NCI-H2227 treated with DMSO at 0.1 percent for 48 hours (cell line): ENCODE measurements at regions not wholly inside any gene's neighbourhood (a gene's known extent, or its start where the extent isn't known, plus 50 kb on each side); places are given as distances from the start of the nearest gene placed in this dataset.

ENCODE experiments used
- DNase-seq: peaks from one replicate; lab custom pipeline; 2025; lab: John Stamatoyannopoulos, UW

DNA sequence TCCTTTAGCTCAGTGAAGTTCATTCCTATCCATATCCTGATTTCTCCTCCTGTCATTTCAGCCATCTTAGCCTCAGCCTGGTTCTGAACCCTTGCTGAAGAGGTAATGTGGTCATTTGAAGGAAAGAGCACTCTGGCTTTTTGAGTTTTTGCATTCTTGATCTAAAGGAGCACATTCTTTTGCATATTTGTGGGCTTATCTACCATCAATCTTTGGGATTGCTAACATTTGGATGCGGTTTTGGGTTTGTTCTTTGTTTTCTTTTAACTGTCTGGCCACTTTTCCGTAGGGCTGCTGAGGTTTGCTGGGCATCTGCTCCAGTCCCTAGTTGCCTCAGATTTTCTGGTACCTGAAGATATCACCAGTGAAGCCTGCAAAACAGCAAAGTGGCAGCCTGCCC lies 238.3 kb downstream of the EPM2A start:
- no peak for DNase-seq

DNA sequence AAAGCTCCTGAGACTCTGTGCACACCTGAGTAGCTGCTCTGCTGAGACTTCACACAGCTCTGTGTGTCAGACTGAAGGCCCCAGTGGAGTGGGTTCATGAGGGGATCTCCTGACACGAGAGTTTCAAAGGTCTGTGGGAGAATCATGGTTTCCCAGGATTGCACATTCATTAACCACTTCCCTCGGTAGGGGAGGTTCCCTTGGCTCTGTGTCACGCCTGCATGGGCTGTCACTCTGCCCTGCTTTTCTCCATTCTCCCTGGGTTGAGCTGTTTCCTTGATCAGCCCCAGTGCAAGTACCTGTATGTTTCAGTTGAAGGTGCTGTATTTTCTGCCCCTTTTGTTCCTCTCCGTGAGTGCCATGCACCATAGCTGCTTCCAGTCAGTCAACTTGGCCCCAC lies 236.9 kb downstream of the EPM2A start:
- DNase-seq = no peak

- peak; percentile 23 for DNase-seq
Measured at GRCh38 chr6:145502416-145502815, 232.9 kb downstream of the EPM2A start.

DNA sequence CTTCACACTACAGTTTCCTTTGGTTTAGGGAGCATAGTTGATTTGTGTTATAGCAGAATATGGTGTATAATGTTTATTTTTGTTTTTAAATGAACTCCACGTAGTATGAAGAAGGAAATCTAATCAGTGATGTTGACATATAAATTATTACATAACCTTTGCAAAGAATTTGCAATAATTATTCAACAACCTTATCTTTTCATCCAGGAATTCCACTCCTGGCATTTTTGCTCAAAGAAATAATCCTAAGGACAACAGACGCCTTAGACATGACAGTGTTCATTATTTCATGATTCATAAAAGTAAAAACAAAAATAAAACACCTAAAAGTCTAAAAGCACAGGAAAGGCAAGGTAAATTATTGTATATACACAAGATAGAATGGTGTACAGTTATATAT lies 229.2 kb downstream of the EPM2A start:
- DNase-seq = no peak

DNA sequence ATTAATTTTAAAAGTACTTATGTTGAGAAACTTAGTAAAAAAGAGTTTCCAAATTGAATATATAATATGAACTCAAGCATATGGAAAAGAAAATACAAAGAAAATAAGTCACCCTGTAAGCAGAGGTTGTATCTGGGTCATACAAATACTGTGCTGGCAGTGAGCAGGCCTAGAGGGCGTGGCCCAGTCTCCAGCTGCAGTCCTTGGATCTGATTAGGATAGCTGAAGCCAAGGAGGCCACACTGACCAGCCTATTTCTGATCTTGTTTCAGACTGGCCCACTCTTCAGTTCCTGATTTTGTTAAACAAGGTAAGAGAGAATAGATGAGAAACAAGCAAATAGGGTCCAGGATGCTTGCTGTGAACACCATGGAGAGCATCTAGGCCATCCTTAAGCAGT lies 228.8 kb downstream of the EPM2A start:
- DNase-seq = no peak

- no peak for DNase-seq
Measured at GRCh38 chr6:145507239-145507638, 228.1 kb downstream of the EPM2A start.

- DNase-seq = no peak
Measured at GRCh38 chr6:145508107-145508506, 227.2 kb downstream of the EPM2A start.

GRCh38 chr6:145517492-145517891 lies 217.8 kb downstream of the EPM2A start:
- peak; percentile 17 for DNase-seq

DNA sequence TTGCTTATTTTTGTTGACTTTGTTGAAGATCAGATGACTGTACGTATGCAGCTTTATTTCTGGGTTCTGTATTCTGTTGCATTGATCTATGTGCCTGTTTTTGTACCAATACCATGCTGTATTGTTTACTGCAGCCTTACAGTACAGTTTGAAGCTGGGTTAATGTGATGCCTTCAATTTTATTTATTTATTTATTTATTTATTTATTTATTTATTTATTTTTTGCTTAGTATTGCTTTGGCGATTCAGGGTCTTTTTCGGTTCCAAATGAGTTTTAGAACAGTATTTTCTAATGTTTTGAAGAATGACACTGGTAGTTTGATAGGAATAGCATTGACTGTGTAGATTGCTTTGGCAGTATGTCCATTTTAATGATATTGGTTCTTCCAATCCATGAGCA lies 210.3 kb downstream of the EPM2A start:
- DNase-seq = no peak

GRCh38 chr6:145529582-145529981 lies 205.7 kb downstream of the EPM2A start:
- no peak for DNase-seq

DNA sequence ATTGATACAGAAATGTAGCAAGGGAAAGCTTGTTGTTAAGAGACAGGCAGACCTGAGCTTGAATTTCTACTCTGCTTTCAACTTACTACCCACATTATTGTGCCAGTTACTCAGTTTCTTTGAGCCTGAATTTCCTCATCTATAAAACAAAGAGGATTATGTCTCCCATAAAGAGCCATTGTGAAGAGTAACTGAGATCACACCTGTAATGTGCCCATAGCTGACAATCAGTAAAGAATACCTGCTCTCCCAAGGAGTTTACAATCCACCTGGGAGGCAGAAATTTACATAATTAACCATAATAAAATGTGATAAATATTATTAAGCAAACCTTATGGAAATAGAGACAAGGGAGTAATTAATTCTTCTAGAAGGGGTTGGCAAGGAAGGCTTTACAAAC lies 204.9 kb downstream of the EPM2A start:
- no peak for DNase-seq

DNA sequence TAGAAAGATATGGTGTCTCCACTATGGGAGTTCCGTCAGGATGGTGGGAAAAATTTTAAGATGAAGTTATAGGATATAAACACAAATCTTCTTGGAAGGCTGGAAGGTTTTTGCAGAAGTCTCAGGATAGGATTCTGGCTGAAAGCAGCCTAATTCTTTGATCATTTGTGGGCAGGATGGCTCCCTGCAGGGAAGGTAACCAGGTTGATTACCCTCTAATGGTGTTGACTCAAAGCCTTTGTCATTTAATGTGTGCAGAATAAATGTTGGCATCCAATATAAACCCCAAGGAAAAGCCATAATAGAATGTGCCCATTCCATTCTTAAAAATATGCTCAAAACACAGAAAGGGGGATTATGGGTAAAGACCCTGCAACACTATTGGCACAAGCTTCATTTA lies 204.3 kb downstream of the EPM2A start:
- no peak for DNase-seq

GRCh38 chr6:145531822-145532221 lies 203.5 kb downstream of the EPM2A start:
- DNase-seq = no peak

- DNase-seq = no peak
Measured at GRCh38 chr6:145532361-145532760, 203.0 kb downstream of the EPM2A start.

DNA sequence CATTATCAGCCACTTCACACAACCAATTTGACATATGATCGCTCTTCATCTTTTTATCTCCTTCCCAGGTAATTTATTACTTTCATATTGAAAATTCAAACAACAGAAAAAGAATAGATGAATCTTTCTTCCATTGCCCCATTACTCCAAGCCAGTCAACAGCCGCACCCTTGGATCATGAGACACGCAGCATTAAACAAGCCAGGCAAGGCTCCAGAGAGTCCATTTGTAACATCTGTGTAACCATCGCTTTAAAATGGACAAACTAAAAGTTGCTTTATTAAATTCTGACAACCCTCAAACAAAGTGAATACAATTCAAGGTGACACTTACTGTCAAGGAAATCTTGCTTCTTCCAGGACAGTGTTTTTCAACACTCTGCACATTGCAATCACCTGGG lies 200.3 kb downstream of the EPM2A start:
- peak; percentile 25 for DNase-seq

DNA sequence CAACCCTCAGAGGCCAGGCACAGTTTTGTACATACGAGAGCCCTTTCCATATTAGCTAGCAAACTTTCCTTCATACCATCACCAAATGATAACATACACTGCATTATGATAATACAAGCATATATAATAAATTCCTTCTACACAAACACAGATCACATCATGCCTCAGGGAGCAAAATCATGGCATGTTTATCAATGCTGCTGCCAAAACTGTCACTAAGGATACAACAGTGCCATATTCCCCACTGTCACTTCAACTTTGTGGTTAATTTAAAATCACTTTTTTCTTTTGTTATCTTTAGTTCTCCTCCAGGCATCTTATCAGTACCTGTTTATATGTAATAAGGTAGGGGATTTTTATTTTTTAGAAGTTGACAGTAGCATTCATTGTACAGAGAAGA lies 196.3 kb downstream of the EPM2A start:
- no peak for DNase-seq

DNA sequence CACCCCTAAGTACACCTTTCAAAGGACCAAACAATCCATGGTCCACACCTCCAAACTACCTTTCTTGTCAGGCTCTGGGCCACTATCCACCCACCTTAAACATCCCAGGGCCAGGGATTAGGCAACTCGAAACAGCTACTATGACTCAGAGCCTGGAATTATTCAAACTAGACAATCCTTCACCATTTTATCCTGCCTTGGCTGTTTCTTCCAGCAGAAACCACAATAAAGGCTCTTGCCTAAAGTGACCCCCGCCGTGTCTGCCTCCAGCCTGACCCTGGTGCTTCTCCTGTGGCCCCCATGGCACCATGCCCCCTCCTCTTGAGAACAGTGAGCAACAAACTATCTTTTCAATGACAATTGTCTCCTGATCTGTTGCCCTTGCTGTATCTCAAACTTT lies 195.5 kb downstream of the EPM2A start:
- DNase-seq = no peak

- no peak for DNase-seq
Measured at GRCh38 chr6:145540741-145541140, 194.6 kb downstream of the EPM2A start.

GRCh38 chr6:145544041-145544440 lies 191.3 kb downstream of the EPM2A start:
- DNase-seq = no peak

GRCh38 chr6:145544514-145544913 lies 190.8 kb downstream of the EPM2A start:
- DNase-seq = no peak

DNA sequence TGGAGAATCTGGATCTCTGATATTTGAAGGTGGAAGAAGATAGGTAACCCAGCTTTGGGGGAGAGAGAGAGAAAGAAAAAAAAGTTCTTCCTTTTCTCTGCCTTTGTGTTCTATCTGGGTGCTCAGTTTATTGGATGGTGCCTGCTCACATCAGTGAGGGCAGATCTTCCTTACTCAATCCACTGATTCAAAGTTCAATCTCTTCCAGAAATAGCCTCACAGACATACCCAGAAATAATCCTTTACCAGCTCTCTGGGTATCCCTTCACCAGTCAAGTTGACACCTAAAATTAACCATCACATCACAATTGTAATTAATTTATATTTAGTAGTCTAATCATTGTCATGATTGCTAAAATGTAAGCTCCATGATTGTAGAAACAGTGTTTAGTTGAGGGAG lies 189.1 kb downstream of the EPM2A start:
- no peak for DNase-seq

DNA sequence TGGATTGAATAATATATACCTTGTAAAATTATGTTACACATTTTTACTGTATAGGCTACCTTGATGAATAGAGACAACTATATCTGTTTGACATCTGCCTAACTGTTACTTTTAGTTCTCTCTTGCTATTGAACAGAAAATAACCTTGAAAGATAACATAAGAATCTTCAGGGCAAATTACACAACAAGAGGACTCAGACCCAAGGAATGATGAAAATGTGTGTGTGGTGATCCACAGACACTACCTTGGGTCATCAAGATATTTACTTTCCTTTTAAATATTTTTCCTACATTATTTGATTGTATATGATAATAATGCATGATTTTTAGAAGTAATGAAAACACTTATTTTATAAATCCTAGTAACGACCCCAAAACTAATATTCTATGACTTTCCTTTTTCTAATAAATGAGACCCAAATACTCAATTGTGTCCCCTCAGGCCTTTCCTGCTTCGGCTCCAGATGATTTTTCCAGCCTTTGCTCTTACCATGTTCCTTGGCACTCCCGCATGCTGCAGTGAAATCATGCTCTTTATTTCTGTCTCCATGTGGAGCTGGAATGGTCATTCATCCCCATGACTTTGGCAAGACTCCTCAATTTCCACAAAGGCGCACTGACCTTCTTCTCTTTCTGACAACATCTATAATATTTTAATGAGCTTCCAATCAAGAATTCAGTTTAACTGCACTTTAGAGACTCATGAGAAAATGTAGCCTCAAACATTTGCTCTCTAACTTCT lies 187.6 kb downstream of the EPM2A start:
- no peak for DNase-seq

DNA sequence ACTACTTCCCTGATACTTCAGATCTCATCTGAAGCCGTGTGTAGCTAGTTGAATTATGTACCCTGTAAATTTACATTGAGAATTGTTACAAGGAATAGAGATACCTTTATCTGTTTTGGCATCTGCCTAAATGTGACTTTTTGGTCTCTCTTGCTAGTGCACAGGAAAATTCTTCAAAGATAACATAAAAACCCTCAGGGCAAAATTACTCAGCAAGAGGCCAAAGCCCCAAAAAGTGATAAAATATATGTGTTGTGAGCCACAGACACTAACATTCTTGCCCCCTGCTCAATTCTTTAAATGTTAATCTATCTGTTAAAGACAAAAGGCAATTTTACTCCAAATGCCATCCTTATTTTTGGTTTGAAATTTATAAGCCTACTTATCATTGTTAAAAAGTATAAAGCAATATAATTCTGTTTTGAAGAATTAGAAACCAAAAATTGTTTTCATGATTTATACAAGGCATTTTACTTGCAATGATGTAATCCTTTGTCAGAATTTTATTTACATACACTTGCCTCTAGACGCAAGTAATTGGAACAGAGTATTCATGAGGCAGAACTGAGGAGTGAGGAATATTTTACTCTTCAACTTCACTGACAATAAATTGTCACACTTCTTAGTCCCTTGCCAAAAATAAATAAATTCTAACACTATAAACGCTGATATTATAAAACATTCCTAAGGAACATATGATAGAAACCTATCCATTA lies 186.2 kb downstream of the EPM2A start:
- no peak for DNase-seq

- DNase-seq = no peak
Measured at GRCh38 chr6:145551164-145551563, 184.2 kb downstream of the EPM2A start.
